Body of pancreas (tissue), 4 donors: ENCODE measurements at regions not wholly inside any gene's neighbourhood (a gene's known extent, or its start where the extent isn't known, plus 50 kb on each side); places are given as distances from the start of the nearest gene placed in this dataset.

ENCODE experiments used
- CTCF ChIP-seq, 7 experiments: fragments of 450-650 bp in 4 of 7; fragments of 200-600 bp in 3 of 7; sonication (generic) in 3 of 7; IDR thresholded peaks; one replicate each; pipeline ENCODE4 v1.5.1; 2016 to 2019; ENCODE audit warnings: antibody characterized with exemption in 7 of 7
- POLR2A ChIP-seq, 3 donors: fragments of 450-650 bp; IDR thresholded peaks; one replicate each; pipeline ENCODE4 v1.6.1; 2016; ENCODE audit warnings: antibody characterized with exemption in 3 of 3, mild to moderate bottlenecking in 2 of 3

GRCh38 chr16:86375364-86375763 is 135.0 kb upstream of the FOXF1 start:
- TF ChIP-seq CTCF (IDR thresholded peaks at IDR 0.05) = no peak
- no peak for TF ChIP-seq POLR2A (IDR thresholded peaks at IDR 0.05)
